GM12891 (cell line): ENCODE measurements at regions not wholly inside any gene's neighbourhood (a gene's known extent, or its start where the extent isn't known, plus 50 kb on each side); places are given as distances from the start of the nearest gene placed in this dataset.

Experiments used
- PAX5 ChIP-seq: IDR thresholded peaks from 2 replicates; pipeline ENCODE4 v1.6.1; 2011; ENCODE audit warnings: low read length, moderate library complexity, mild to moderate bottlenecking; ENCODE audit not compliant: insufficient read depth, severe bottlenecking
- POLR2A ChIP-seq: IDR thresholded peaks from 2 replicates; pipeline ENCODE4 v1.6.1; 2011; ENCODE audit warnings: low read depth, low read length, control low read depth
- POLR2AphosphoS5 ChIP-seq: IDR thresholded peaks from 2 replicates; pipeline ENCODE4 v1.6.1; 2011; ENCODE audit warnings: low read depth, low read length, control low read depth
- POU2F2 ChIP-seq: IDR thresholded peaks from 2 replicates; pipeline ENCODE4 v1.6.1; 2011; ENCODE audit warnings: low read depth, mild to moderate bottlenecking, control low read depth, low read length, moderate library complexity
- SPI1 ChIP-seq: IDR thresholded peaks from 2 replicates; pipeline ENCODE4 v1.6.1; 2011; ENCODE audit warnings: low read depth, low read length, control low read depth
- TAF1 ChIP-seq: IDR thresholded peaks from 2 replicates; pipeline ENCODE4 v1.6.1; 2011; ENCODE audit warnings: low read depth, low read length, control low read depth

- no peak for TF ChIP-seq POLR2A
- no peak for TF ChIP-seq TAF1
- TF ChIP-seq POLR2AphosphoS5 = no peak
- TF ChIP-seq SPI1 = no peak
- no peak for TF ChIP-seq POU2F2
- no peak for TF ChIP-seq PAX5
Observed at GRCh38 chr2:3100386-3100785, 277.2 kb downstream of the EIPR1 start.
